HuH-7.5 (cell line): ENCODE measurements at regions not wholly inside any gene's neighbourhood (a gene's known extent, or its start where the extent isn't known, plus 50 kb on each side); places are given as distances from the start of the nearest gene placed in this dataset.

ENCODE experiments used
- DNase-seq: peaks from one replicate; pipeline ENCODE4 v3.0.0; 2011; ENCODE audit warnings: low spot score

GRCh38 chr13:111456452-111457230 lies 136.2 kb downstream of the TEX29 start:
- DNase-seq, result no peak

DNA sequence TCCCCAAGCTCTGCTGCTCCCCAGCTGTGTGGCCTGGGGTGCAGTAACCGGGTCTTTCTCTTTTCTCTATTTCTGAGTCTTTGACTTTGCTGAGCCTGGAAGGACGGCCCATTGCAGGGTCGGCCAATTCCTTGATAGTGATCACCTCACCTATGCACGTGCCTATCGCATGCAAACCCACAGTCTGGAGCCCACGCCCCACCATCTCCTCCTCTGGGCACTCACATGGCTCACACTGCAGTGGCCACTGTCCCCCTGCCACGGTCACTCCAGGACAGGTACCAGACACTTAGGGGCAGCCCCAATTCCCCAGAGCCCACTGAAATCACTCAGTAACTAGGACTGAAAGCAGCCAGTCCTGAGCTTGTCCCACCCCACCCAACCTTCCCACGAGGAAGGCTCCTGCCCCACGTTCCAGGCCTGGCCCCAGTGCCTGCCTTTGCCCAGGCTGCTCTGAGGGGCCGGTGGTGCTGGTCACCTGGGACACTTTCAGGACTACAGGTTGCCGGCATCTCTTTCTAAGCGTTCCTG lies 137.6 kb downstream of the TEX29 start:
- DNase-seq, result no peak

- no peak for DNase-seq
Observed at GRCh38 chr13:111458739-111459138, 138.3 kb downstream of the TEX29 start.

DNA sequence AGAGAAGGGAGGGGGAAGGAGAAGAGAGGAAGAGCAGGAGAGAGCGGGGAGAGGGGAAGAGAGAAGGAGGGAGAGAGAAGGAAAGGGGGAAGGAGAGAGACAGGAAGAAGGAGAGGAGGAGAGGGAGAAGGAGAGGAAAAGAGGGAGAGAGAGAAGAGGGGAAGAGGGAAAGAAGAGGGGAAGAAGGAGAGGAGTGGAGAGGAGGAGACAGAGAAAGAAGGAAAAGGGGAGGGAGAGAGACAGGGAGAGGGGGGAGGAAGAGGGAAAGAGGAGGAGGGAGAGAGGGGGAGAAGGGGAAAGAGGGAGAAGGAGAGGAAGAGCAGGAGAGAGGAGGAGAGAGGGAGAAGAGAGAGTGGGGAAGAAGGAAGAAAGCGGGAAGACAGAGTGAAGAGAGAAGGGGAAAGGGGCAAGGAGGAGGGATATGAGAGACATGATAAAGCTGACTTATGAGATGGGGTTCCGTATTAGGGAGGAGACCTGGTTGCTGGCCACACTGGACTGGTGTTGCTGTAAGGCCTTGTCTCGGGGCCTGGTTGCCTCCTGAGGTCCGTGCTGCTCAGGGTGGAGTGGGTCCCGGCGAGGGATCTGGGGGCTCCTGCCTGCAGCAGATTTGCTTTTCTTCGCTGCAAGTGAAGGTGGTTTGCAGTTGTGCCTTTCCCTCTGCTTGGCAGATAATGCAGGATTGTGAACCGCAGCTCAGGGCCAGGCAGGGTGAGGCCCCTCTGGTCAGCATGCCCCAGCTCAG lies 139.5 kb downstream of the TEX29 start:
- no peak for DNase-seq

- peak; percentile 30 for DNase-seq
Observed at GRCh38 chr13:111460548-111461444, 140.4 kb downstream of the TEX29 start.

GRCh38 chr13:111461445-111462149 lies 141.2 kb downstream of the TEX29 start:
- no peak for DNase-seq

- DNase-seq, result no peak
Observed at GRCh38 chr13:111462221-111462764, 141.9 kb downstream of the TEX29 start.

DNA sequence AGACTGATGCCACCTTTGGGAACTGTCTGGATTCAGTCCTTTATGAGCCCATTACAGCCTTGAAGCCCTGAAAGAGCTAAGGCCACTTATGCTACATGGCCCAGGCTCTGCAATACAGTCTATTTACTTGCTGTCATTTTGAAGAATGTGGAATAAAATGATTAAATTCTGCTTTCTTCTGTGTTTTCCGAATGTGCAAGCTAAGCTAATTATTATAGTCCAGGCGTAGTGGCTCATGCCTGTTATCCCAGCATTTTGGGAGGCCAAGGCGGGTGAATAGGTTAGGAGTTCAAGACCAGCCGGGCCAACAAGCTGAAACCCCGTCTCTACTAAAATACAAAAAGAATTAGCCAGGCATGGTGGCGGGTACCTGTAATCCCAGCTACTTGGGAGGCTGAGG lies 142.5 kb downstream of the TEX29 start:
- DNase-seq, result no peak

DNA sequence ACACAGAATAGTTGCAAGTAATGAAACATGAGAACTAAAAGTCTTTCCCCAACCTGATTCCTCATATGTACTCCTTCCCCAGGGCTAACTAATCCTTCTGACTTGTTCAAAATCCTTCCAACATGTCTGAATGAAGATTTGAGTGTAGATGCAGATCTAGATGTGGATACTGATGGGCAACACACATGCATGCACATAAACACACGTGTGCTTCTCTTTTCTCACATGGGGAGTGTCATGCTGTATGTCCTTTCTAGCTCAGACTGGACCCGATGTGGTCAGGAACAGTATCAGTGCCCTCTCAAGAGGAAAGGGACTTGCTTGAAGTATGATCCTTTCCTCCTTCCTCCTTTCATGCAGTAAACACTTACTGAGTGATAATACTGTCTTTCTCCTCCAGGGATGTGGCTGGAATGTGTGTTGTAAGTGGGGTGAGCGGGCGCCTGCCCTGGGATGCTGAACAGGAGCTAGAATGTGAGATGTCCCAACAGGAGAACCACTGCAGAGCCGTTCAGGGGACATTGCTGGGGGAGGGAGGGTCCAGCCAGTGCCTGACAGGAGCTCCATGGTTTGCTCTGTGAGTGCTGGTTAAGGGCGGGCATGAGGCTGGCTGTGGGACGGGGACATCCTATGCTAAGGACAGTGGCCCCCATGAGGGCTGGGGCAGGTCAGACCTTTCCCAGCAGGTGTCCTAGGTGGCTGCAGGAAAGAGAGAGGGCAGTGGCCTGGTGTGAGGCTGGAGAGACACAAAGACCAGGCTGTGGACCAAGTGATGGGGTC lies 146.9 kb downstream of the TEX29 start:
- DNase-seq, result no peak

- DNase-seq, result no peak
Observed at GRCh38 chr13:111468037-111468959, 147.9 kb downstream of the TEX29 start.

DNA sequence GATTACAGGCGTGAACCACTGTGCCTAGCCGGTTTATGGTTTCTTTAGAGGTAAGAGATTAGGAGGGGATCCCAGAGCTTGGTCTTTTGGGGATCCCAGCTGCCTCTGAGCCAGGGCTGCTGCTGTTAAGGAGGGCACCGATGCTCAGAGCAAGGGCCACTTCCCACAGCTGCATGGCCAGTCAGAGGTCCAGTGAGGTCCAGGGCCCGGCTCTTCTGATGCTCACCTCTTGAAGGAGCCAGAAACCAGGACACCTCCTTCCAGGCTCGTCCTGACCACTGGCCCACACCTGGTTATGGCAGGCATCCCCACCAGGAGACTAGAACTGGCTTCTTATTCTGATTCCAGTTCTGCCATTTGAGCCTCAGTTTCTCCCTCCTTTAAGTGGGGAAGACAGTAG lies 149.0 kb downstream of the TEX29 start:
- DNase-seq, result no peak

DNA sequence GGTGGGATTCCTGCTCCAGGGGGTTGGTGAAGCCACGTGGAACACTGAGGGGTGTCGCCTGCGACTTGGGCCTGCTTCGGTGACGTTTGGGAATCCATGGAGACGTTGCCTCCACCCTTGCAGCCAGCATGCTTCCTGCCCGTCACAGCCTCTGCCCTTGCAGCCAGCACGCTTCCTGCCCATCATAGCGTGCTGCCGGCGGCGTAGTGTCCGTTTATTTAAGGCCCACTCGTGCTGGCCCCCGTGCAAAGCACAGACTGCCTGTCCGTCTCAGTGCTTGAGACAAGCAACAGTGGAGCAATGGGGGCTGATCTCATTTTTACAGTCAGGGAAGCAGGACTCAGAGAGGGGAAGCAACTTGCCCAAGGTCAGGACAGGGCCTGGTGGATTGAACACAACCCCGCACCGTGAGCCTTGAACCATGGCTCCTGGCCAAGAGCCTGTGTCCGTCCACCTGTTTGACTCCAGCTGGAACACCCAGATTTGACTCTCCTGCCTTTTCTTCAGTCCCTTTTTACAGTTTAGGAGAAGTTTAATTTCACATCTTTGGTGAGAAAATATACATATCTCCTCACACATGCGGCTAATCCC lies 149.6 kb downstream of the TEX29 start:
- no peak for DNase-seq

DNA sequence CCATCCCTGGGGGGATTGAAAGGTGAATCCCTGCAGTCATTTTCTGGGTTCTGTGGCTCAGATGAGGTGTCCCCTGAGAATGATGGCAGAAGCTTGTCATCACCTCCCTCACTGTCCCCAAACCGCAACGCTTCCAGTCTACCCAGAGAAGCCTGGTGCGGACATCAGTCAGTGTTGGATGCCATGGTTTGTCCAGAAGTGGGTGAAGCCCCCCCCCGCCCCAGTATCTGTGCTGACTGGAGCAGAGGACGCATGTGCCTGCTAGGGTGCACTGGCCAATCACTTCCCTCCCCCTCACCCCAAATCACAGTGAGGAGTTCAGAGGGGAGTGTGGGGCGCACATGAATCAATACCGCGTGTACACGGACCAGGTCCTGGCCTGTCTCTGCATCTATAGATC lies 150.5 kb downstream of the TEX29 start:
- DNase-seq, result no peak

GRCh38 chr13:111472083-111472482 lies 151.6 kb downstream of the TEX29 start:
- no peak for DNase-seq

GRCh38 chr13:111472559-111473460 lies 152.4 kb downstream of the TEX29 start:
- DNase-seq, result no peak

DNA sequence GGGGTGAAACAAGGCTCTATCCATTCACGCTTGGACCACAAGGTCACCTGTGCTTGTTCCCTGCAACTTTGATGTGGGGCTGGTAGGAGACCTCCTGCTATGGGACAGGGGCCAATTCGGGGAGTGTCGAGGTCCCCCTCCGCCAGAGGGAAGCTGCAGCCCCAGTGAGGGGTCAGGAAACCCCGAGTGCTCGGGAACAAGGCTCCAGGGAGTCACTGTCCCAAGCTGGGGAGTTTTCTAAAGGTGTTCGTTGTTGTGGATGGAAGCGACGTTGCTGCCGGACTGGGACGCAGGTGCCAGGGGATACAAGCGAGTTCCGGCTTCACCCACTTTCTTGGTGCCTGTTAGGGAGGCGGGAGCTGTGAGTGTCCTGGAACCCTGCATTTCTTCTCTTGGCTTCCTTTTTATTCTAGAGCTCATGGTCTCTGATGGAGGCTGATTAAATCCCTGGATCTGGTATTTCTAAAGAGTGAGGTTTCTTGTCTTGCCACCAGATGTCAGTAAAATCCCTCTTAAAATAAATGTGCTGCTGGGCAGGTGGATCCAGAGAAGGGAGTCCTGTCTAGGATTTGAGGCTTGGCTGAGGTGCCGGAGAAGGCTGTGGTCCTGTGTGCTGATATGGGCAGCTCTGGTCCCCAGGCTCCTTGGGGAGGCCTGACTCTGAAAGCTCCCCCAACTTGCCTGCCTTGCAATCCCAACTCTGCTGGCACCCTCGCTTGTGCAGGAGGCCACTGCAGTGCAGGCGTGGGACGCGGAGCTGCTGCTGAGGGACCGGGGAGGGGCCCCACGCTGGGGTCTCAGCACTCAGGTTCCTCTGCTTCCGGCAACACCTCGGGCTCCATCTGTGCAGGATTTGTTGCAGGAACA lies 153.9 kb downstream of the TEX29 start:
- DNase-seq, result peak; percentile 57

GRCh38 chr13:111475488-111475887 lies 155.0 kb downstream of the TEX29 start:
- DNase-seq, result no peak
